Spleen (tissue), 11 donors: ENCODE measurements at regions not wholly inside any gene's neighbourhood (a gene's known extent, or its start where the extent isn't known, plus 50 kb on each side); places are given as distances from the start of the nearest gene placed in this dataset.

Experiments used
- DNase-seq: peaks from one replicate; pipeline ENCODE4 v3.0.0-alpha.2; 2020
- H3K27ac ChIP-seq, 8 donors: fragments of 200-600 bp; sonication (generic) in 7 of 8; 1 replicate in 4 of 8; 2 replicates in 4 of 8; pipeline versions ENCODE4 v1.5.0 to v1.8.0; 2016 to 2021; ENCODE audit warnings: inconsistent platforms in 4 of 8, mild to moderate bottlenecking in 4 of 8, moderate library complexity in 1 of 8
- H3K27me3 ChIP-seq, 7 donors: fragments of 200-600 bp; sonication (generic) in 6 of 7; replicated peaks in 1 of 7; 1 replicate in 4 of 7; 2 replicates in 3 of 7; pipeline versions ENCODE4 v1.5.0 to v1.8.0; 2016 to 2021; ENCODE audit warnings: inconsistent platforms in 3 of 7, mild to moderate bottlenecking in 1 of 7
- H3K36me3 ChIP-seq, 6 donors: fragments of 200-600 bp; sonication (generic) in 5 of 6; 1 replicate in 4 of 6; 2 replicates in 2 of 6; pipeline versions ENCODE4 v1.5.0 to v1.8.0; 2016 to 2021; ENCODE audit warnings: inconsistent platforms in 2 of 6
- H3K4me1 ChIP-seq, 6 donors: fragments of 200-600 bp; sonication (generic) in 5 of 6; 1 replicate in 3 of 6; 2 replicates in 3 of 6; pipeline versions ENCODE4 v1.5.0 to v1.8.0; 2016 to 2021; ENCODE audit warnings: inconsistent platforms in 3 of 6
- H3K4me3 ChIP-seq, 8 donors: fragments of 200-600 bp; sonication (generic) in 7 of 8; 1 replicate in 4 of 8; 2 replicates in 4 of 8; pipeline versions ENCODE4 v1.5.0 to v1.8.0; 2016 to 2021; ENCODE audit warnings: inconsistent platforms in 4 of 8, mild to moderate bottlenecking in 4 of 8, moderate library complexity in 2 of 8
- H3K9me3 ChIP-seq, 8 donors: fragments of 200-600 bp; sonication (generic) in 7 of 8; 1 replicate in 4 of 8; 2 replicates in 4 of 8; pipeline versions ENCODE4 v1.5.0 to v1.8.0; 2016 to 2021; ENCODE audit warnings: inconsistent platforms in 4 of 8
- POLR2A ChIP-seq, 3 donors: fragments of 450-650 bp; IDR thresholded peaks; one replicate each; pipeline ENCODE4 v1.5.1; 2017; ENCODE audit warnings: antibody characterized with exemption in 3 of 3, mild to moderate bottlenecking in 1 of 3
- POLR2AphosphoS5 ChIP-seq, 3 donors: sonication (generic); formaldehyde crosslinking; IDR thresholded peaks; one replicate each; pipeline ENCODE4 v1.5.1; 2017; ENCODE audit warnings: antibody characterized with exemption in 3 of 3
- WGBS, 5 donors: extraction: QIAGEN DNeasy Blood & Tissue Kit in 3 of 5; methylation state at CpG; one replicate each; pipeline versions ENCODE4 v1.1.5 to v1.1.7; 2013 to 2018; 5-methylcytosine and 5-hydroxymethylcytosine counted together
- intact Hi-C: fragments of 100-400 bp; cut with DNase I; formaldehyde crosslinking; loops from one replicate; pipeline ENCODE4 v1.15.0; 2023; ENCODE audit warnings: low total_unique reads
- TF ChIP-seq, protein P1 (sequence below), 11 experiments: fragments of 200-600 bp in 7 of 11; fragments of 450-650 bp in 4 of 11; sonication (generic) in 4 of 11; IDR thresholded peaks in 8 of 11; conservative IDR thresholded peaks in 3 of 11; 1 replicate in 7 of 11; 2 replicates in 4 of 11; pipeline versions ENCODE4 v1.4.0 to v1.8.0; 2016 to 2021; ENCODE audit warnings: antibody characterized with exemption in 11 of 11, inconsistent platforms in 4 of 11, mild to moderate bottlenecking in 1 of 11
- donor health status: healthy with polysubstance abuse.
- donor health status: DM: no; HTN: no; CAD: no; lungs with moderate emphysema.
- donor health status: DM: no; HTN: no; CAD: no.
- donor health status: Bipolar disorder and iron deficiency.
- donor health status: healthy.
- donor health status: DM: no; HTN: no; CAD: no.
- donor health status: DM: yes; HTN: yes; CAD: no.

- Histone ChIP-seq H3K4me3 (no peak overlapping the region), H3K27me3 (no peaks in the 10 kb centered on the region), H3K4me1 (no peaks in the 10 kb centered on the region), H3K9me3 (no peaks in the 10 kb centered on the region), H3K36me3 (no peaks in the 10 kb centered on the region), H3K27ac (no peak overlapping the region)
- WGBS, 5 donors, result 72 to 85% (median 74%) methylated on average over 3 of the region's 3 CpGs
- TF ChIP-seq POLR2AphosphoS5 (IDR thresholded peaks at IDR 0.05) (no peak), POLR2A (IDR thresholded peaks at IDR 0.05) (no peak)
- TF ChIP-seq, protein P1, sequence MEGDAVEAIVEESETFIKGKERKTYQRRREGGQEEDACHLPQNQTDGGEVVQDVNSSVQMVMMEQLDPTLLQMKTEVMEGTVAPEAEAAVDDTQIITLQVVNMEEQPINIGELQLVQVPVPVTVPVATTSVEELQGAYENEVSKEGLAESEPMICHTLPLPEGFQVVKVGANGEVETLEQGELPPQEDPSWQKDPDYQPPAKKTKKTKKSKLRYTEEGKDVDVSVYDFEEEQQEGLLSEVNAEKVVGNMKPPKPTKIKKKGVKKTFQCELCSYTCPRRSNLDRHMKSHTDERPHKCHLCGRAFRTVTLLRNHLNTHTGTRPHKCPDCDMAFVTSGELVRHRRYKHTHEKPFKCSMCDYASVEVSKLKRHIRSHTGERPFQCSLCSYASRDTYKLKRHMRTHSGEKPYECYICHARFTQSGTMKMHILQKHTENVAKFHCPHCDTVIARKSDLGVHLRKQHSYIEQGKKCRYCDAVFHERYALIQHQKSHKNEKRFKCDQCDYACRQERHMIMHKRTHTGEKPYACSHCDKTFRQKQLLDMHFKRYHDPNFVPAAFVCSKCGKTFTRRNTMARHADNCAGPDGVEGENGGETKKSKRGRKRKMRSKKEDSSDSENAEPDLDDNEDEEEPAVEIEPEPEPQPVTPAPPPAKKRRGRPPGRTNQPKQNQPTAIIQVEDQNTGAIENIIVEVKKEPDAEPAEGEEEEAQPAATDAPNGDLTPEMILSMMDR (IDR thresholded peaks at IDR 0.05 in 8 of 11, conservative IDR thresholded peaks at IDR 0.05 in 3 of 11), result no peak
- DNase-seq, result no peak
- intact Hi-C loops, result no loop called here
Observed at GRCh38 chr18:52190195-52190594, 149.8 kb upstream of the DCC start.

GRCh38 chr18:52190631-52191030, 149.4 kb upstream of the DCC start:
- DNase-seq, result no peak
- Histone ChIP-seq H3K27ac (no peak overlapping the region), H3K27me3 (no peaks in the 10 kb centered on the region), H3K9me3 (no peaks in the 10 kb centered on the region), H3K36me3 (no peaks in the 10 kb centered on the region), H3K4me3 (no peak overlapping the region), H3K4me1 (no peaks in the 10 kb centered on the region)
- 66 to 77% (median 74%) methylated on average over 5 of the region's 5 CpGs for WGBS, 5 donors
- intact Hi-C loops, result no loop called here
- TF ChIP-seq POLR2A (IDR thresholded peaks at IDR 0.05) (no peak), POLR2AphosphoS5 (IDR thresholded peaks at IDR 0.05) (no peak)
- TF ChIP-seq, protein P1 (IDR thresholded peaks at IDR 0.05 in 8 of 11, conservative IDR thresholded peaks at IDR 0.05 in 3 of 11), result no peak

DNA sequence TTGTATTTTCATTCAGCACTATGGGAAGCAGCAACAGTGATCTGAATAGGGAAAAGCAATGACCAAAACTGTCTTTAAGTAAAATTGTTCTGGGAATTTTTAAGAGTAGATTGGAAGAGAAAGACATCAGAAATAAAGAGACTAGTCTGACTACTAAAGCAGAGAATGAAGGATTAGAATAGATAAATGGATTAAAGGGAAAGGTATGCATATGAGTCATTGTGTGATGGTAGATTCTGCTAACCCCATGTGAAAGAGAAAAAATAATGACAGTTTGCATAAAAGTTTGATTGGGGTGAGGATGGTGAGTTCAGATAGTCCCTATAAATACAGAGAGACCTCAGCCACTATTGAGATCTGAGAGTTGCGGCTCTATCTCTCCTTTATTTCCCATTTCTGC, 139.6 kb upstream of the DCC start:
- intact Hi-C loops, result no loop called here
- Histone ChIP-seq H3K27ac (no peak overlapping the region), H3K4me1 (no peaks in the 10 kb centered on the region), H3K27me3 (no peaks in the 10 kb centered on the region), H3K4me3 (no peak overlapping the region), H3K9me3 (peaks cover 0 to 9% (median 0%) of the 10 kb centered on the region in 8 donors), H3K36me3 (no peaks in the 10 kb centered on the region)
- WGBS, 5 donors, result 88 to 94% (median 89%) methylated on average over 1 of the region's 1 CpG
- TF ChIP-seq POLR2A (IDR thresholded peaks at IDR 0.05) (no peak), POLR2AphosphoS5 (IDR thresholded peaks at IDR 0.05) (no peak)
- TF ChIP-seq, protein P1 (IDR thresholded peaks at IDR 0.05 in 8 of 11, conservative IDR thresholded peaks at IDR 0.05 in 3 of 11), result no peak
- DNase-seq, result no peak

DNA sequence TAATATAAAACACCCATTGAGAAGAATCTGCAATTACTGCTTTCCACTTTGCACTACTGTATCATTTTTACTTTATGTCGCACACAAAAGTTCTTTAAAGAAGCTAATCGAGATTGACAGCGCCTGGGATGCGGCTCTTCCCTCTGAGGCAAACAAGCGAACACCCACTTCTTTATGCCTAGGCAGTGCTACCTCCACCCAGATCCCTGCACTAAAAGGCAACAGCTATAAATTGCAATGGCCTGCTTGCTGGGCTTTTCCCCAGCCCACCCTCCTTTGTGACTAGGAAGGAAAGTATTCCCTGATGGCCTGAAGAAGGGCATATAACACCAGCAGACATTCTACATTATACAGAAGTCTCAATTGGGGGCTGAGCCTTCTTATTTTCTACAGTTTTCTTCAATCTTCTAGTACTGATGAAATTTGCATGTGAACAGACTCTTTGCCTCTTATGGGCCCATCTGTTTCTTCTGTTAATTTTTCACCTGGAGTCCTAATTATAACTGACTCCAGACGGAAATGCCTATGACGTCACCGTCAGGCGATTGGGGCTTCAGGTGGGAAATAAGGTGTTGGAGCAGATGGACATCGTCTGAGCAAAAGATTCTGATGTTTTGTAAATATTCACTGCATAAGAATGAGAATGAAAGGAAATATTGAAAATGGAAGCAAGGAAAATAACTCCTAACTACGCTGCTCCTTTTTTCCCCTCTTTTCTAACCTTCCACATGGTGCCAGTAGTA, 138.9 kb upstream of the DCC start:
- Histone ChIP-seq H3K27ac (no peak overlapping the region), H3K4me3 (no peak overlapping the region), H3K4me1 (no peaks in the 10 kb centered on the region), H3K36me3 (no peaks in the 10 kb centered on the region), H3K9me3 (peaks cover 0 to 9% (median 0%) of the 10 kb centered on the region in 8 donors), H3K27me3 (no peaks in the 10 kb centered on the region)
- WGBS, 5 donors, result 84 to 93% (median 89%) methylated on average over 11 of the region's 11 CpGs
- no peak for DNase-seq
- intact Hi-C loops, result no loop called here
- TF ChIP-seq POLR2AphosphoS5 (IDR thresholded peaks at IDR 0.05) (no peak), POLR2A (IDR thresholded peaks at IDR 0.05) (no peak)
- TF ChIP-seq, protein P1 (IDR thresholded peaks at IDR 0.05 in 8 of 11, conservative IDR thresholded peaks at IDR 0.05 in 3 of 11), result no peak
